Cardiac muscle cell (in vitro differentiated cells and primary cell): ENCODE measurements at regions not wholly inside any gene's neighbourhood (a gene's known extent, or its start where the extent isn't known, plus 50 kb on each side); places are given as distances from the start of the nearest gene placed in this dataset.
"Not testable (repeated sequence)": the region's sequence is repeated elsewhere in the genome, so short reads cannot be mapped to it uniquely, and the experiment has no call there.

Source experiments
- DNase-seq, 2 donors: peaks; one replicate each; pipeline versions ENCODE4 v3.0.0 to v3.0.0-alpha.2; 2010 to 2017; ENCODE audit warnings: low read depth in 1 of 2, low spot score in 1 of 2
- H3K27ac ChIP-seq: fragments of 200-600 bp; sonication (generic); 2 replicates; pipeline ENCODE4 v1.5.1; 2016
- H3K27me3 ChIP-seq: fragments of 200-600 bp; sonication (generic); 2 replicates; pipeline ENCODE4 v1.6.0; 2016; ENCODE audit warnings: control low read depth
- H3K36me3 ChIP-seq: fragments of 200-600 bp; sonication (generic); 2 replicates; pipeline ENCODE4 v1.5.1; 2016; ENCODE audit warnings: control low read depth
- H3K4me1 ChIP-seq: fragments of 200-600 bp; sonication (generic); 2 replicates; pipeline ENCODE4 v1.8.1; 2017; ENCODE audit warnings: low read depth, mild to moderate bottlenecking, mixed run types
- H3K4me3 ChIP-seq: fragments of 200-600 bp; sonication (generic); 2 replicates; pipeline ENCODE4 v1.5.1; 2016; ENCODE audit warnings: mild to moderate bottlenecking
- H3K9me3 ChIP-seq: fragments of 200-600 bp; sonication (generic); 2 replicates; pipeline ENCODE4 v1.5.1; 2017; ENCODE audit warnings: low read depth, mild to moderate bottlenecking, control low read depth
- TF ChIP-seq, protein P1 (sequence below): IDR thresholded peaks from 2 replicates; pipeline ENCODE4 v1.5.1; 2012; ENCODE audit warnings: low read depth, mild to moderate bottlenecking, low read length

DNA sequence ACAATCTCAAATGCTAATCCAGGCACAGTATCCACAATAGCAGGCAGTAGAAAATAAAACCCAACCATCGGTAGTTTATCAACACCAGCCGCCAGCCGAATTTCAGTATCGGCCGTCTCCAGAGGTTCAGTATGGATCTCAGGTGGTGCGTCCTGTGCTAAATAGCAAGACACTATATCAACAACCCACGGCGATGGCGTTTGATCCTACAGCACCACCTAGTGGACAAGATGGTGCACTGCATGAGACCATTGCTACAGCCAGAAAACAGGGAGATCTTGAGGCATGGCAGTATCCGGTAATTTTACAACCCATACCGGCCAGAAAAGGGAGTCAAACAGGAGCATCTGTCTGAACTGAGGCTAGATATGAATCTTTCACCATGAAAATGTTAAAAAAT is 112.0 kb upstream of the FRG2C start:
- TF ChIP-seq, protein P1, sequence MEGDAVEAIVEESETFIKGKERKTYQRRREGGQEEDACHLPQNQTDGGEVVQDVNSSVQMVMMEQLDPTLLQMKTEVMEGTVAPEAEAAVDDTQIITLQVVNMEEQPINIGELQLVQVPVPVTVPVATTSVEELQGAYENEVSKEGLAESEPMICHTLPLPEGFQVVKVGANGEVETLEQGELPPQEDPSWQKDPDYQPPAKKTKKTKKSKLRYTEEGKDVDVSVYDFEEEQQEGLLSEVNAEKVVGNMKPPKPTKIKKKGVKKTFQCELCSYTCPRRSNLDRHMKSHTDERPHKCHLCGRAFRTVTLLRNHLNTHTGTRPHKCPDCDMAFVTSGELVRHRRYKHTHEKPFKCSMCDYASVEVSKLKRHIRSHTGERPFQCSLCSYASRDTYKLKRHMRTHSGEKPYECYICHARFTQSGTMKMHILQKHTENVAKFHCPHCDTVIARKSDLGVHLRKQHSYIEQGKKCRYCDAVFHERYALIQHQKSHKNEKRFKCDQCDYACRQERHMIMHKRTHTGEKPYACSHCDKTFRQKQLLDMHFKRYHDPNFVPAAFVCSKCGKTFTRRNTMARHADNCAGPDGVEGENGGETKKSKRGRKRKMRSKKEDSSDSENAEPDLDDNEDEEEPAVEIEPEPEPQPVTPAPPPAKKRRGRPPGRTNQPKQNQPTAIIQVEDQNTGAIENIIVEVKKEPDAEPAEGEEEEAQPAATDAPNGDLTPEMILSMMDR, result peak; percentile 60
- H3K9me3 ChIP-seq, H3K27ac ChIP-seq, H3K4me3 ChIP-seq, H3K36me3 ChIP-seq, H3K4me1 ChIP-seq, H3K27me3 ChIP-seq: not testable (repeated sequence)
- DNase-seq, result peak; percentile 22 to 29

DNA sequence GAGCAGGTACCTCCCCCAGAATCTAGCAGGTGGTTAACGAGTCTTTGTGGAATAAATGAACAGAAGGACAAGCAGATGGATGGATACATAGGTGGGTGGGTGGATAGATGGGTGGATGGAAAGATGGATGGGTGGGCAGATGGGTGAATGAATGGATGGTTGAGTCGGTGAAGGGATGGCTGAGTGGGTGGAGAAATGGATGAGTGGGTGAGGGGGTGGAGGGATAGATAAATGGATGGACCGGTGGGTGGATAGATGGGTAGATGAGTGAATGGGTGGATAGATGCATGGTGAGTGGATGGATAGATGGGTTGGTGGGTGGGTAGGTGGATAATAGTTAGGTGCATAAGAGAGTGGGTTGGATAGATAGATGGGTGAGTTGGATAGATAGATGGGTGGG is 99.7 kb upstream of the FRG2C start:
- H3K4me1 ChIP-seq, H3K27ac ChIP-seq, H3K36me3 ChIP-seq, H3K27me3 ChIP-seq, H3K9me3 ChIP-seq, H3K4me3 ChIP-seq, DNase-seq: not testable (repeated sequence)

DNA sequence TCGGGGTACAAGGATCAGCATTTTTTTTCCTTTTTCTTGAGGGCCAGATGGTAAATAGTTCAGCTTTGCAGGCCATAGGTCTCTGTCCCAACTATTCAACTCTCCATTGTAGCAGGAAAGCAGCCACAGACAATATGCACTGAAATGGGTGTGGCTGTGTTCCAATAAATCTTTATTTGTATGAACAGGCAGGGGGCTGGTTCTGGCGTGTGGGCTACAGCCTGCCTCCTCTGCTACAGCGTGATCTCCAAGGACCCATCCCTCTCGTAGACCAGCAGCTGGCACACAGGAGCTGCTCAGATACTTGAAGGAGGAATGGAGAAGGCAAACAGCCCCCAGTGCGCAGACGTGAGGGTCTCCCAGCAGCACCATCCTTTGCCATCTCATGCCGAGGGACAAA is 91.8 kb upstream of the FRG2C start:
- H3K4me3 ChIP-seq, H3K4me1 ChIP-seq, H3K9me3 ChIP-seq, H3K27ac ChIP-seq, H3K27me3 ChIP-seq, DNase-seq, H3K36me3 ChIP-seq: not testable (repeated sequence)

DNA sequence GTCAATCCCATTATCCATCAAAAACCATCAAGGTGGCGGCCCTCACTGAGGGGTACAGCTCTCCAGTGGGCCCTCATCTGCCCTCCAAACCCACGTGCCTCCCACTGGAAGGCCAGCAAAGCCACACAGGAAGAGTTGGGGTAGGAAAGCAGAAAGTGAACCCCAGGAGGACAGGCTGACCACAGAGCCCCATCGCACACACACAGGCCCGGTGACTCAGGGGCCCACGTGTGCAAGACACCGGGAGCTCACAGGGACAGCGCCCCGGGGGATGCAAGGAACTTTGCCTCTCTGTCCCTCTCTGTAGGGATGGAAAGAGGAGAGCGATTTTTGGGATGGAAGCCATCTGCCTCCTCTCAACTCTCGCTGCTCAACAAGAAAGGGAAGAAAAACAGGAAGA is 85.0 kb upstream of the FRG2C start:
- not testable (repeated sequence) for H3K9me3 ChIP-seq, DNase-seq, H3K36me3 ChIP-seq, H3K4me1 ChIP-seq, H3K27ac ChIP-seq, H3K4me3 ChIP-seq
- H3K27me3 ChIP-seq, result peaks cover 25% of the 10 kb centered on the region

DNA sequence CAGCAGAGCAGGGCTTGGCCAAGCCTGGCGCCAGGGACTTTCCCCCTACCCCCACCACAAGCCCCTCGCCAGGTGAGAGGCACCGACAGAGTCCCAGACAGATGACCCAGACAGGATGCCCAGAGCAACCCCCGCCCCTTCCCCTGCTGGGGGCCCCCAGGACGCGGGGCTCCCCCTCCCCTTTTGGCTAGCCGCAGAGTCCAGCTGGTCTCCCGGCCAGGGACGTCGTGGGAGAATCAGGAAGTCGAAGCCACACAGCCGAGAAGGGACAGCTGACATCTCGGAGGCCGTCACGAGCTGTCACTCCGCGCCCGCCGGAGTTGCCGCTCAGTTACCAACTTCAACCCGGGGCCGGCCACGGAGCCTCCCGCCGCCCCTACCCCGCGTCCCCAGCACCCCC is 84.6 kb upstream of the FRG2C start:
- DNase-seq, H3K4me1 ChIP-seq, H3K27ac ChIP-seq, H3K9me3 ChIP-seq, H3K36me3 ChIP-seq: not testable (repeated sequence)
- Histone ChIP-seq H3K27me3 (peaks cover 25% of the 10 kb centered on the region), H3K4me3 (peak overlapping the region; percentile 86)

DNA sequence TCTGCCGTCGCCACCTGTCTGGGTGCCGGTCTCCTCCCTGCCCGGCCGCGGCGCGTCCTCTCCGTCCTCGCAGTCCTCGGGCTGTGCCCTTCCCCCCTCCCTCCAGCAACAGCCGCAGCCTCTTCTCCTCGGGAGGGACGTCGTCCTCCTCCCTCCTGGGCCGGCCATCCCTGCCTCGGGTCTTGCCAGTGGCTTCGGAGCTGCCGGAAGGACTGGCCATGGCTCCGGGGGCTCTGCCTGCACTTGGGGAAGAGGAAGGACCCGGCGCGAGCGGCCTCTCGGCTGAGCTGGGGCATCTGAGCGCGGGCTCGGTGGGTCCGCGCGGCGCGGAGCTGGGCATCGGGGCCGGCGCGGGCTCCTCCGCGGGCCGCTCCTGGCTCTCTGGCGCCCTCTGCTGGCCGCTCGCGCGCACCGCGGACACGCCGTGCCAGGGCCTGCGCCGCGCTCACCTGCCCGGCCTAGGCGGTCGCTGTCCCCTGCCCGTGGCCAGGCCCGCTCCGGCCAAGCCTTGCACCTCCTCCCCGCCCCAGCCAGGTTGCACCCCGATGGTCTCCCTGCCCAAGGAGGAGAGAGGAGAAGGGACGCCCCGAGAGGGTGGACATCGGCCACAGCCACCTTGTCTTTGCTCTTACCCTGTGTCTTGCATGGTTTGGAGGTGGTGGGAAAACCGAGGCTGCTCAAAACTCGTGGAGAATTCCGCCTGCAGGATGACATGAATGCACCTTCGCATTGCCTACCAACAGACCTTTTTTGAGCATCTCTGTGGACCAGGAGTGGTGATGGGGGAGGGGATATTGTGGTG is 83.9 kb upstream of the FRG2C start:
- H3K36me3 ChIP-seq, H3K9me3 ChIP-seq, H3K27ac ChIP-seq, H3K4me1 ChIP-seq: not testable (repeated sequence)
- TF ChIP-seq, protein P1, result peak; percentile 24
- Histone ChIP-seq H3K4me3 (peak overlapping the region; percentile 86), H3K27me3 (peaks cover 25% of the 10 kb centered on the region)
- peak; percentile 3 to 58 for DNase-seq

DNA sequence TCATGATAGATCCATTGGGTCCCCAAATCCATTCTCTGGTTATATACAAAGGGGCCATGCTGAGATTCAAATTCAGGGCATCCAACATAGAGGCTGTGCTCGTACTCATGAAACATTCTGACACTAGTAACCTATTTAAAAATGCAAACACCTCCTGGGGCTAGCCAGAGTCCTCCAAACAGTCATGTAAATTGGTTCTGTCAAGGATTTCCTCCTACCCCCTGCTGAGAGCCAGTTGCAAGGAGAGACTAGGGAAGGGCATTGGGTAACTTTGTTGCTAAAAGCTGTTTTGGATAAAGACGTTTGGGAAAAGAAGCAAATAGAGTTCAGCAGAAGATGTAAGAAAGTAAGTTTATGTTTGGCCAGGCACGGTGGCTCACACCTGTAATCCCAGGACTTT is 81.6 kb upstream of the FRG2C start:
- not testable (repeated sequence) for H3K4me3 ChIP-seq, H3K36me3 ChIP-seq, DNase-seq, H3K27ac ChIP-seq, H3K9me3 ChIP-seq, H3K4me1 ChIP-seq
- peaks cover 25% of the 10 kb centered on the region for H3K27me3 ChIP-seq

DNA sequence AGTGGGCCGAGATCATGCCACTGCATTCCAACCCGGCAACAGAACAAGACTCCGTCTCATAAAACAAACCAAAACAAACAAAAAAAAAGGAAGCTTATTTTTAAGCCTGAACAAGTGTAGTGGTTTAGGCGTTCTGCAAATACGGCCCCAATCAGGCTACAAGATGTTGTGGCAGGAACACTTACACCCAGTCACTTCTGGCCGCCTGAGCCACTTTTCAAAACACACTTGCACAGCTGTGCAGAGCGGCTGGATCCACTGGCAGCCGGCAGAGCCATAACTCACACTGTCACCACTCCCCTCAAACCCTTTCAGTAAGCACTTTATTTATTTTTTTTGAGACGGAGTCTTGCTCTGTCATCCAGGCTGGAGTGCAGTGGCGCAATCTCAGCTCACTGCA is 81.0 kb upstream of the FRG2C start:
- H3K27ac ChIP-seq, H3K4me1 ChIP-seq, DNase-seq, H3K36me3 ChIP-seq, H3K9me3 ChIP-seq, H3K4me3 ChIP-seq: not testable (repeated sequence)
- H3K27me3 ChIP-seq, result peaks cover 24% of the 10 kb centered on the region

DNA sequence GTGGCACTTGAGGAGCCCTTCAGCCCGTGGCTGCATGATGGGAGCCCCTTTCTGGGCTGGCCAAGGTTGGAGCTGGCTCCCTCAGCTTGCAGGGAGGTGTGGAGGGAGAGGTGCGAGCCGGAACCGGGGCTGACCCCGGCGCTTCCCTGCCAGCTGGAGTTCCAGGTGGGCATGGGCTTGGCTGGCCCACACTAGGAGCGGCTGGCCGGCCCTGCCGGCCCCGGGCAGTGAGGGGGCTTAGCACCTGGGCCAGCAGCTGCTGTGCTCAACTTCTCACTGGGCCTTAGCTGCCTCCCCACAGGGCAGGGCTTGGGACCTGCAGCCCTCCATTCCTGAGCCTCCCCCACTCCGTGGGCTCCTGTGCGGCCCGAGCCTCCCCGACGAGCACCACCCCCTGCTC is 76.4 kb upstream of the FRG2C start:
- not testable (repeated sequence) for H3K4me3 ChIP-seq, H3K27me3 ChIP-seq, H3K4me1 ChIP-seq, H3K36me3 ChIP-seq, H3K27ac ChIP-seq, H3K9me3 ChIP-seq, DNase-seq

DNA sequence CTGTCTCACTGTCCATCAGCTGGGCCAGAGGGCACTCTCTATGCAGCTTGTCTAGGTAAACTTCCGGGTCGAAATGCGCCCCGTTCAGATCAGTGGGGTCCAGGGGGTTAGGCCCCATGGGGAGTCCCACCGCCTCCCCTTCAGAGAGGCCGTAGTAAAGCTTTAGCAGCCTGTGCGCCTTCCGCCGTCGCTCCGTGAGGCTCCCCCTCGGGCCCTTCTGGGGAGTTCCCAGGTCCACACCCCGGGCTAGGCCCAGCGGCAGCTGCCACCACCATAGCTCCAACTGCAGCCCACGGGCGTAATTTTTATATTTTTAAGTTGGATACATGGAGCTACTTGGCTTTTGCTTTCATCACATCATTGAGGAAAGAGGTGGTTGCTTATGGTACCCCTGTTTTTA is 73.7 kb upstream of the FRG2C start:
- not testable (repeated sequence) for H3K4me3 ChIP-seq, H3K27me3 ChIP-seq, H3K27ac ChIP-seq, H3K36me3 ChIP-seq, H3K4me1 ChIP-seq, DNase-seq, H3K9me3 ChIP-seq

DNA sequence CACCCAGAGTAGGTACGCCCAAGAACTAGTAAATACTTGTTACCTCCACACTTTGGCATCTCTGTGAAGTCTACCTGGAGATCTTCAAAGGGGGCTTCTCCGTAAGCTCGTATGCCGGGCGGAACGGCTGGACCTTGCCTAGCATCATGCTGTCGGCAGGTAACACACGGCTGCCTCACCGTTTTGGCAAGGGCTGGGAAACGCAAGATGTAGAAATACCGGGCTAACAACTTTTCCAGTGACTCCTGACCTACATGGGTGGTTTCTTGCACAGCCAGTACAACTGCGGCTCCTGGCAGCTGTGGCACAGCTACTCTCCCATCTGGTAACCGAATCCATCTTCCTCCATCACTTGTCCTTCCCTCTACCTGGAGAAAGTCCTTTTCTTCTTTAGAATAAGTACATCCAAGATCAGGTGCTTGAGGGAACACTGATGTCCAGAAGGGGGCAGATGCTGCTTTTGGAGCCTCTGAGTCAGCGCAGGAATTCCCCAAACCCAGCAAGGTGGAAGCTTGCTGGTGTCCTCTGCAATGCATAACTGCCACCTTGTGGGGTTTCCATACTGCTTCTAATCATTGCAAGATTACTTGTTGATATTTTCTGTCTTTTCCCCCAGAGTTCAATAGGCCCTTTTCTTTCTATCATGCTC is 59.7 kb upstream of the FRG2C start:
- peaks cover 26% of the 10 kb centered on the region for H3K27me3 ChIP-seq
- not testable (repeated sequence) for H3K4me3 ChIP-seq, H3K36me3 ChIP-seq, H3K4me1 ChIP-seq, H3K9me3 ChIP-seq, H3K27ac ChIP-seq
- DNase-seq, result peak in 1 of 2 donors; percentile 29

DNA sequence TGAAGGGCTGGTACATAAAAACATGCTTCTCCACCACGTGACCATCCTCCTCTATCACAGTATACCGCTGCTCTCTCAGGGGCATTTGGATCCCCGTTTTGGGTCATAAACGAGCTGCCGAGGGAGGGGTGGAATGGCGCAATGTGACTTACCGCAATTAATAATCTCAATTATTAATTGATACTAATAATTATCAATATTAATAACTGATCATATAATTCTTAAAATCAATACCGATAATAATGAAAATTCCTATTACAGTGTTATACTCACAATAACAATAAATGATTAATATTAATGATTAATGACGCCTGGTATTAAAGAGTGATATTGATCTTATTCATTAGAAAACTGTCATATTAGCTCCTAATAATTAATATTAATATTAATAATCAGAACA is 56.1 kb upstream of the FRG2C start:
- peaks cover 36% of the 10 kb centered on the region for H3K27me3 ChIP-seq
- H3K9me3 ChIP-seq, H3K4me1 ChIP-seq, DNase-seq, H3K4me3 ChIP-seq, H3K36me3 ChIP-seq, H3K27ac ChIP-seq: not testable (repeated sequence)
